A673 (cell line): ENCODE measurements at regions not wholly inside any gene's neighbourhood (a gene's known extent, or its start where the extent isn't known, plus 50 kb on each side); places are given as distances from the start of the nearest gene placed in this dataset.

Experiments
- EZH2 ChIP-seq: fragments of 200-600 bp; sonication (generic); IDR thresholded peaks from 2 replicates; pipeline ENCODE4 v1.6.1; 2017; ENCODE audit warnings: borderline replicate concordance, low read depth, mild to moderate bottlenecking, mixed read lengths, antibody characterized with exemption, low read length; ENCODE audit not compliant: poor library complexity, severe bottlenecking
- TF ChIP-seq, protein P1 (sequence below): fragments of 300-800, 200-600 bp; sonication (generic); conservative IDR thresholded peaks from 2 replicates; pipeline ENCODE4 v1.5.1; 2017; ENCODE audit warnings: low read depth, mild to moderate bottlenecking, antibody characterized with exemption, low read length, moderate library complexity, mixed read lengths

DNA sequence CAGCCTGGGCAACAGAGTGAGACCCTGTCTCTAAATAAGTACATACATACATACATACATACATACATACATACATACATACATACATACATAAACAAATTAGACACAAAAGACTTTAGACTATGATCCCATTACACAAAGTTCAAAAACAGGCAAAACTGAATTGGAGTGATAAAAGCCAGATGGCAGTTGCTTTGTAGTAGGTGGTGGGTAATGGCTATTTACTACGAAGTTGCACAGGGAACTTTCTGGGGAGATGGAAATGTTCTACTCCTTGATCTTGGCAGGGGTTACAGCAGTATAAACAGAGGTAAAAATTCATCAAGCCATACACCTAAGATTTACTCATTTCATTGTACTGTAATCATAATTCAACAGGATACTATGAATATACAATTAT lies 63.7 kb upstream of the HRH1 start:
- TF ChIP-seq, protein P1, sequence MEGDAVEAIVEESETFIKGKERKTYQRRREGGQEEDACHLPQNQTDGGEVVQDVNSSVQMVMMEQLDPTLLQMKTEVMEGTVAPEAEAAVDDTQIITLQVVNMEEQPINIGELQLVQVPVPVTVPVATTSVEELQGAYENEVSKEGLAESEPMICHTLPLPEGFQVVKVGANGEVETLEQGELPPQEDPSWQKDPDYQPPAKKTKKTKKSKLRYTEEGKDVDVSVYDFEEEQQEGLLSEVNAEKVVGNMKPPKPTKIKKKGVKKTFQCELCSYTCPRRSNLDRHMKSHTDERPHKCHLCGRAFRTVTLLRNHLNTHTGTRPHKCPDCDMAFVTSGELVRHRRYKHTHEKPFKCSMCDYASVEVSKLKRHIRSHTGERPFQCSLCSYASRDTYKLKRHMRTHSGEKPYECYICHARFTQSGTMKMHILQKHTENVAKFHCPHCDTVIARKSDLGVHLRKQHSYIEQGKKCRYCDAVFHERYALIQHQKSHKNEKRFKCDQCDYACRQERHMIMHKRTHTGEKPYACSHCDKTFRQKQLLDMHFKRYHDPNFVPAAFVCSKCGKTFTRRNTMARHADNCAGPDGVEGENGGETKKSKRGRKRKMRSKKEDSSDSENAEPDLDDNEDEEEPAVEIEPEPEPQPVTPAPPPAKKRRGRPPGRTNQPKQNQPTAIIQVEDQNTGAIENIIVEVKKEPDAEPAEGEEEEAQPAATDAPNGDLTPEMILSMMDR = no peak
- TF ChIP-seq EZH2 = no peak
